ENCODE measurements at regions not wholly inside any gene's neighbourhood (a gene's known extent, or its start where the extent isn't known, plus 50 kb on each side); places are given as distances from the start of the nearest gene placed in this dataset.

DNA sequence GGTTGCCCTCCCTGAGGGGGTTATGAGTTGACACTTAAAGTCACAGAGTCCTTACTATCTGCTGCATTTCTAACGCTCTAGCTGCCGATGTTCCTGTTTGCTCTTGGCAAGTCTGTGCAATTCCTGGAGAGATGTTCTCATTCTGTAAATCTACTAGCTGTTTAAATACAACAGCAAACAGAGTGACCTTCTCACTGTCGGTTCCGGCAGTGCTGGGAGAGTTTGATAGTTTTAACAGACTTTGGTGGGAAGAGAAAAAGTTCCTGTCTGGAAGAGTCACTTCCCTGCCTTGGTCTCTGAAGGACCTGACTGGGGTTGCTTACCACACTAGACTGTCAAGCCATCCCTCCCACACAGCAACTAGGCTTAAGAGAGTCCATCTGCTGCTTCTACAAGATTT lies 63.3 kb upstream of the ELMO1 start:
- Histone ChIP-seq H3K27me3 (ENCODE audit: control insufficient read depth in 1 of 2, insufficient read depth in 1 of 2, low read length in 2 of 2) (peaks cover 0 to 10% of the 10 kb centered on the region in 2 experiments), H3K14ac (ENCODE audit: low read length in 2 of 2) (no peak overlapping the region), H2AK5ac (ENCODE audit: low read length, severe bottlenecking) (no peak overlapping the region), H3K4me1 (ENCODE audit: control insufficient read depth, insufficient read depth, low read depth, low read length) (no peaks in the 10 kb centered on the region), H3K4ac (ENCODE audit: low read depth in 1 of 2, low read length in 2 of 2) (no peak overlapping the region), H3K79me1 (replicated peaks; ENCODE audit: low read length, poor library complexity, severe bottlenecking) (no peaks in the 10 kb centered on the region), H3K9me3 (ENCODE audit: control insufficient read depth, low read length) (no peaks in the 10 kb centered on the region), H2BK120ac (ENCODE audit: low read depth, low read length) (no peak overlapping the region), H3K9ac (ENCODE audit: low read length) (no peak overlapping the region), H3K4me2 (ENCODE audit: low read length, poor library complexity, severe bottlenecking) (no peak overlapping the region), H2BK15ac (ENCODE audit: low read depth, poor library complexity, severe bottlenecking) (no peak overlapping the region), H3K36me3 (ENCODE audit: control insufficient read depth in 1 of 2, insufficient read depth in 2 of 2, low read depth in 1 of 2, low read length in 2 of 2) (no peaks in the 10 kb centered on the region), H3K4me3 (ENCODE audit: insufficient read depth in 1 of 2, low read depth in 1 of 2, low read length in 2 of 2) (no peak overlapping the region), H4K8ac (ENCODE audit: low read length) (no peak overlapping the region), H3K23ac (ENCODE audit: low read length in 2 of 2) (no peak overlapping the region), H2BK12ac (ENCODE audit: low read length in 2 of 2) (no peak overlapping the region), H3K27ac (ENCODE audit: low read length, poor library complexity, severe bottlenecking) (no peak overlapping the region), H2AFZ (ENCODE audit: low read depth, low read length) (no peak overlapping the region), H3K18ac (ENCODE audit: low read depth in 1 of 2, low read length in 2 of 2) (no peak overlapping the region), H4K91ac (ENCODE audit: low read length) (no peak overlapping the region), H2BK5ac (ENCODE audit: low read depth, low read length, poor library complexity, severe bottlenecking) (no peak overlapping the region)
- no peak for DNase-seq
- WGBS = 100% methylated on average over 2 of the region's 4 CpGs

DNA sequence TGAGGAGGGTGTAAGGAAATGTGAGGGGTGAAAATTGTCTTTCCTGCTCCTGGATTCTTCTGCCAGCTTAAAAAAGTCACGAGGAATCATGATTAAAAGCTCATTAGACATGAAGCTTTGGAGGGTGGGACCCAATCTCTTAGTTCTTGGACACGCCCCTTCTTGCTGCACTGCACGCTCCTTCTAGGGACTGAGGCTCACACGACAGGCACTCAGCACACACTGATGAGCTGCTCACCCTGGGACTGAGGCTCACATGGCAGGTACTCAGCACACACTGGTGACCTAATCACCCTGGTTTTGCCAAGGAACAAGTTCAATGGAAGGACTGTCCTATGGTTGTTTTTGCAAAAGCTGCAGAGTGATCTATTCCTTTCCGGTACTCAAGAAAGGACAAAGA lies 65.8 kb upstream of the ELMO1 start:
- H3K36me3 ChIP-seq (ENCODE audit: control insufficient read depth in 1 of 2, insufficient read depth in 2 of 2, low read depth in 1 of 2, low read length in 2 of 2) = no peaks in the 10 kb centered on the region
- H3K9ac ChIP-seq (ENCODE audit: low read length) = no peak overlapping the region
- no peak overlapping the region for H3K18ac ChIP-seq (ENCODE audit: low read depth in 1 of 2, low read length in 2 of 2)
- WGBS = 83% methylated on average over 5 of the region's 5 CpGs
- H3K9me3 ChIP-seq (ENCODE audit: control insufficient read depth, low read length) = no peaks in the 10 kb centered on the region
- H2BK5ac ChIP-seq (ENCODE audit: low read depth, low read length, poor library complexity, severe bottlenecking) = no peak overlapping the region
- DNase-seq = no peak
- H2BK15ac ChIP-seq (ENCODE audit: low read depth, poor library complexity, severe bottlenecking) = no peak overlapping the region
- H3K4me3 ChIP-seq (ENCODE audit: insufficient read depth in 1 of 2, low read depth in 1 of 2, low read length in 2 of 2) = no peak overlapping the region
- no peak overlapping the region for H3K23ac ChIP-seq (ENCODE audit: low read length in 2 of 2)
- H3K4me2 ChIP-seq (ENCODE audit: low read length, poor library complexity, severe bottlenecking) = no peak overlapping the region
- H2AFZ ChIP-seq (ENCODE audit: low read depth, low read length) = no peak overlapping the region
- H3K27ac ChIP-seq (ENCODE audit: low read length, poor library complexity, severe bottlenecking) = no peak overlapping the region
- no peaks in the 10 kb centered on the region for H3K4me1 ChIP-seq (ENCODE audit: control insufficient read depth, insufficient read depth, low read depth, low read length)
- H2AK5ac ChIP-seq (ENCODE audit: low read length, severe bottlenecking) = no peak overlapping the region
- no peak overlapping the region for H2BK12ac ChIP-seq (ENCODE audit: low read length in 2 of 2)
- H3K79me1 ChIP-seq (replicated peaks; ENCODE audit: low read length, poor library complexity, severe bottlenecking) = no peaks in the 10 kb centered on the region
- H3K14ac ChIP-seq (ENCODE audit: low read length in 2 of 2) = no peak overlapping the region
- no peak overlapping the region for H4K8ac ChIP-seq (ENCODE audit: low read length)
- no peak overlapping the region for H3K4ac ChIP-seq (ENCODE audit: low read depth in 1 of 2, low read length in 2 of 2)
- H3K27me3 ChIP-seq (ENCODE audit: control insufficient read depth in 1 of 2, insufficient read depth in 1 of 2, low read length in 2 of 2) = peaks cover 0 to 4% of the 10 kb centered on the region in 2 experiments
- H2BK120ac ChIP-seq (ENCODE audit: low read depth, low read length) = no peak overlapping the region
- no peak overlapping the region for H4K91ac ChIP-seq (ENCODE audit: low read length)

DNA sequence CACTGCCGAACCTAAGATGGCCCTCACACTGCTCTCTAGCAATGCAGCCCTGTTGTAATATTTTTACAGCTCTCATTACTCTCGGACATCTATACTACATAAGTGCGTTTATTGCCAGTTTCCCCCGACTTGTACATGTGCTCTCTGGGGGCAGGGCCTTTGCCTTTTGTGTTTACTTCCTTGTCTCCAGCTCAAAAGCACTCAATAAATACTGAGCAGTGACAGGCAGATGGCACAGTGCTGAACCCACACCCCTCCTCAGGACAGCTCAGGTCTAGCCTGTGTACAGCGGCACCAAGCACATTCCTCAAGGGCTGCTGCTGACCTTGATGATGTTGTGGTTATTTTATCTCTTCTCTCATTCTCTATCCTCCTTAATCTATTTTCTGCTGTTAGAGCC lies 68.0 kb upstream of the ELMO1 start:
- no peak overlapping the region for H2BK5ac ChIP-seq (ENCODE audit: low read depth, low read length, poor library complexity, severe bottlenecking)
- no peak overlapping the region for H2BK12ac ChIP-seq (ENCODE audit: low read length in 2 of 2)
- H3K4ac ChIP-seq (ENCODE audit: low read depth in 1 of 2, low read length in 2 of 2) = no peak overlapping the region
- H4K91ac ChIP-seq (ENCODE audit: low read length) = no peak overlapping the region
- H2AK5ac ChIP-seq (ENCODE audit: low read length, severe bottlenecking) = no peak overlapping the region
- no peak overlapping the region for H2AFZ ChIP-seq (ENCODE audit: low read depth, low read length)
- H2BK15ac ChIP-seq (ENCODE audit: low read depth, poor library complexity, severe bottlenecking) = no peak overlapping the region
- peaks cover 0 to 2% of the 10 kb centered on the region in 2 experiments for H3K27me3 ChIP-seq (ENCODE audit: control insufficient read depth in 1 of 2, insufficient read depth in 1 of 2, low read length in 2 of 2)
- no peak overlapping the region for H3K4me2 ChIP-seq (ENCODE audit: low read length, poor library complexity, severe bottlenecking)
- DNase-seq = no peak
- no peak overlapping the region for H3K23ac ChIP-seq (ENCODE audit: low read length in 2 of 2)
- H2BK120ac ChIP-seq (ENCODE audit: low read depth, low read length) = no peak overlapping the region
- no peak overlapping the region for H3K4me3 ChIP-seq (ENCODE audit: insufficient read depth in 1 of 2, low read depth in 1 of 2, low read length in 2 of 2)
- no peak overlapping the region for H3K27ac ChIP-seq (ENCODE audit: low read length, poor library complexity, severe bottlenecking)
- H3K14ac ChIP-seq (ENCODE audit: low read length in 2 of 2) = no peak overlapping the region
- no peaks in the 10 kb centered on the region for H3K4me1 ChIP-seq (ENCODE audit: control insufficient read depth, insufficient read depth, low read depth, low read length)
- no peaks in the 10 kb centered on the region for H3K79me1 ChIP-seq (replicated peaks; ENCODE audit: low read length, poor library complexity, severe bottlenecking)
- H3K9ac ChIP-seq (ENCODE audit: low read length) = no peak overlapping the region
- no peak overlapping the region for H4K8ac ChIP-seq (ENCODE audit: low read length)
- H3K18ac ChIP-seq (ENCODE audit: low read depth in 1 of 2, low read length in 2 of 2) = no peak overlapping the region
- 16% methylated on average over 5 of the region's 5 CpGs for WGBS
- no peaks in the 10 kb centered on the region for H3K9me3 ChIP-seq (ENCODE audit: control insufficient read depth, low read length)
- no peaks in the 10 kb centered on the region for H3K36me3 ChIP-seq (ENCODE audit: control insufficient read depth in 1 of 2, insufficient read depth in 2 of 2, low read depth in 1 of 2, low read length in 2 of 2)

DNA sequence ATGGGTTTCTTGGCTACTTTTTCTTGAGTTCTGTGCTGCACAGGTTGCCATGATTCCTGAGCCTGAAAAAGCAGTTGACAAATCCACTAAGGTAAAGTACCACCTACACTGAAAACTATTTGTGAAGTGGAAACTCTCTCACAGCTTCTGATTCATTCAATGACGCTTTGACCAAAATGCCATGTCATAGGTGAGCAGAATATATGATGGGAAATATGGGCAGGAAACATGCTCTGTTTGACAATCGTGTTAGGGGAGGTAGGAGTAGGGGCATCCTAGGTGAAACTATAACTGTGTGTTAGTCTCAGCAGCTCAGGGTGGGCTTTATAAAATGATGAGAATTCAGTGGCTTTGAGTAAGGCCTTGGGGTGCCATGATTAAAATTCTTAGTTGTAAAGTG lies 69.6 kb upstream of the ELMO1 start:
- Histone ChIP-seq H3K79me1 (replicated peaks; ENCODE audit: low read length, poor library complexity, severe bottlenecking) (no peaks in the 10 kb centered on the region), H3K27me3 (ENCODE audit: control insufficient read depth in 1 of 2, insufficient read depth in 1 of 2, low read length in 2 of 2) (no peaks in the 10 kb centered on the region), H2BK15ac (ENCODE audit: low read depth, poor library complexity, severe bottlenecking) (no peak overlapping the region), H3K4me3 (ENCODE audit: insufficient read depth in 1 of 2, low read depth in 1 of 2, low read length in 2 of 2) (no peak overlapping the region), H2AFZ (ENCODE audit: low read depth, low read length) (no peak overlapping the region), H2BK5ac (ENCODE audit: low read depth, low read length, poor library complexity, severe bottlenecking) (no peak overlapping the region), H3K4me2 (ENCODE audit: low read length, poor library complexity, severe bottlenecking) (no peak overlapping the region), H2BK120ac (ENCODE audit: low read depth, low read length) (no peak overlapping the region), H4K8ac (ENCODE audit: low read length) (no peak overlapping the region), H3K4me1 (ENCODE audit: control insufficient read depth, insufficient read depth, low read depth, low read length) (no peaks in the 10 kb centered on the region), H3K23ac (ENCODE audit: low read length in 2 of 2) (no peak overlapping the region), H3K9me3 (ENCODE audit: control insufficient read depth, low read length) (no peaks in the 10 kb centered on the region), H3K14ac (ENCODE audit: low read length in 2 of 2) (no peak overlapping the region), H4K91ac (ENCODE audit: low read length) (no peak overlapping the region), H3K9ac (ENCODE audit: low read length) (no peak overlapping the region), H2BK12ac (ENCODE audit: low read length in 2 of 2) (no peak overlapping the region), H3K4ac (ENCODE audit: low read depth in 1 of 2, low read length in 2 of 2) (no peak overlapping the region), H2AK5ac (ENCODE audit: low read length, severe bottlenecking) (no peak overlapping the region), H3K18ac (ENCODE audit: low read depth in 1 of 2, low read length in 2 of 2) (no peak overlapping the region), H3K27ac (ENCODE audit: low read length, poor library complexity, severe bottlenecking) (no peak overlapping the region), H3K36me3 (ENCODE audit: control insufficient read depth in 1 of 2, insufficient read depth in 2 of 2, low read depth in 1 of 2, low read length in 2 of 2) (no peaks in the 10 kb centered on the region)
- DNase-seq = no peak
- 74% methylated on average over 2 of the region's 2 CpGs for WGBS

All from mesenchymal stem cell (in vitro differentiated cells and primary cell).